ENCODE measurements at regions not wholly inside any gene's neighbourhood (a gene's known extent, or its start where the extent isn't known, plus 50 kb on each side); places are given as distances from the start of the nearest gene placed in this dataset.

DNA sequence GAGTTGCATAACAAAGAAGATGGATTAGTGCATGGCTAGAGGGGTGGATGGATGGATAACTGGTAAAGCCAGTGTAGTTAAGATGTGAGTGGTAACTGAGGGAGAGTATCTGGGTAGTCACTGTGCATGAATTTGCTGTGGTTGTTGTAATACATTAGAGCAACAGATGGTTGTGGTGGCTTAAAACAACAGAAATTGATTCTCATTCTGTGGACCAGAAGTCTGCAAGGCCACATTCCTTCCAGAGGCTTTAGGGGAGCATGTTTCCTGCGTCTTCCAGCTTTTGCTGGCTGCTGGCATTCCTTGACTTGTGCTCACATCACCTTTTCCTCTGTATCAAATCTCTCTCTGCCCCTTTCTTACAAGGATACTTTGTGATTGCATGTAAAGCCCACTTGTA lies 155.4 kb downstream of the ASB1 start:
- TF ChIP-seq EZH2 (IDR thresholded peaks at IDR 0.05; ENCODE audit: insufficient read depth, poor library complexity, severe bottlenecking): no peak
- no peak for TF ChIP-seq EZH2phosphoT487 (IDR thresholded peaks at IDR 0.05; ENCODE audit: insufficient read depth, low read depth)

All from GM23248 (cell line).